ENCODE measurements at regions not wholly inside any gene's neighbourhood (a gene's known extent, or its start where the extent isn't known, plus 50 kb on each side); places are given as distances from the start of the nearest gene placed in this dataset.

GRCh38 chr5:149441986-149442385, 62.9 kb upstream of the IL17B start:
- DNase-seq (ENCODE audit: low spot score) = no peak

GRCh38 chr5:149441194-149441753, 62.2 kb upstream of the IL17B start:
- no peak for DNase-seq (ENCODE audit: low spot score)

GRCh38 chr5:149439899-149440542, 60.9 kb upstream of the IL17B start:
- DNase-seq (ENCODE audit: low spot score) = peak; percentile 77

- no peak for DNase-seq (ENCODE audit: low spot score)
Observed at GRCh38 chr5:149438711-149439132, 59.6 kb upstream of the IL17B start.

GRCh38 chr5:149438281-149438680, 59.2 kb upstream of the IL17B start:
- no peak for DNase-seq (ENCODE audit: low spot score)

GRCh38 chr5:149437391-149438040, 58.4 kb upstream of the IL17B start:
- no peak for DNase-seq (ENCODE audit: low spot score)

- DNase-seq (ENCODE audit: low spot score) = no peak
Observed at GRCh38 chr5:149435660-149436059, 56.6 kb upstream of the IL17B start.

- DNase-seq (ENCODE audit: low spot score) = no peak
Observed at GRCh38 chr5:149435015-149435376, 55.9 kb upstream of the IL17B start.

GRCh38 chr5:149434162-149435014, 55.3 kb upstream of the IL17B start:
- peak; percentile 77 for DNase-seq (ENCODE audit: low spot score)

GRCh38 chr5:149433524-149434131, 54.5 kb upstream of the IL17B start:
- DNase-seq (ENCODE audit: low spot score) = no peak

- DNase-seq (ENCODE audit: low spot score) = no peak
Observed at GRCh38 chr5:149432911-149433401, 53.9 kb upstream of the IL17B start.

- no peak for DNase-seq (ENCODE audit: low spot score)
Observed at GRCh38 chr5:149432376-149432775, 53.3 kb upstream of the IL17B start.

- DNase-seq (ENCODE audit: low spot score) = no peak
Observed at GRCh38 chr5:149429839-149430721, 51.0 kb upstream of the IL17B start.
